BLaER1 treated with 17β-estradiol and CSF1 and Interleukin-3, amounts not matched to agents 10 nM and 100 nM (cell line): ENCODE measurements at regions not wholly inside any gene's neighbourhood (a gene's known extent, or its start where the extent isn't known, plus 50 kb on each side); places are given as distances from the start of the nearest gene placed in this dataset.
A peak's percentile ranks its signal among the peaks of the same experiment; 100 is the strongest.

ENCODE experiments used
- H3K27ac ChIP-seq, 11 experiments: shearing (Covaris generic); formaldehyde crosslinking; 2 replicates each; pipeline ENCODE4 v1.8.1; 2022
- H3K27me3 ChIP-seq, 11 experiments: shearing (Covaris generic); formaldehyde crosslinking; 2 replicates each; pipeline ENCODE4 v1.8.1; 2022
- H3K36me3 ChIP-seq, 11 experiments: shearing (Covaris generic); formaldehyde crosslinking; 2 replicates each; pipeline ENCODE4 v1.8.1; 2022
- H3K4me1 ChIP-seq, 10 experiments: shearing (Covaris generic); formaldehyde crosslinking; 2 replicates each; pipeline ENCODE4 v1.8.1; 2022
- H3K4me2 ChIP-seq, 11 experiments: shearing (Covaris generic); formaldehyde crosslinking; 2 replicates each; pipeline ENCODE4 v1.8.1; 2022
- H3K4me3 ChIP-seq, 10 experiments: shearing (Covaris generic); formaldehyde crosslinking; 2 replicates each; pipeline ENCODE4 v1.8.1; 2022
- H3K9ac ChIP-seq, 11 experiments: shearing (Covaris generic); formaldehyde crosslinking; 2 replicates each; pipeline ENCODE4 v1.8.1; 2022
- H3K9me3 ChIP-seq, 11 experiments: shearing (Covaris generic); formaldehyde crosslinking; replicated peaks in 1 of 11; 2 replicates each; pipeline ENCODE4 v1.8.1; 2022
- H4K20me1 ChIP-seq, 11 experiments: shearing (Covaris generic); formaldehyde crosslinking; 2 replicates each; pipeline ENCODE4 v1.8.1; 2022
- Cebpa-rat ChIP-seq, 11 experiments: shearing (Covaris generic); IDR thresholded peaks; 2 replicates each; pipeline ENCODE4 v1.8.1; 2022

GRCh38 chr1:79109445-79109844 lies 102.9 kb upstream of the ADGRL4 start:
- no peak for TF ChIP-seq Cebpa-rat (IDR thresholded peaks at IDR 0.05)
- H4K20me1 ChIP-seq: no peaks in the 10 kb centered on the region
- H3K36me3 ChIP-seq: no peaks in the 10 kb centered on the region
- no peak overlapping the region for H3K4me3 ChIP-seq
- no peak overlapping the region for H3K27ac ChIP-seq
- H3K27me3 ChIP-seq: no peaks in the 10 kb centered on the region
- peaks cover 12 to 41% (median 14%) of the 10 kb centered on the region in 10 experiments; a peak in 19 of 20 replicates for H3K4me1 ChIP-seq
- no peak overlapping the region for H3K4me2 ChIP-seq
- peaks cover 0 to 23% (median 8%) of the 10 kb centered on the region in 11 experiments; a peak in 15 of 22 replicates for H3K9me3 ChIP-seq
- H3K9ac ChIP-seq: no peak overlapping the region

- TF ChIP-seq Cebpa-rat (IDR thresholded peaks at IDR 0.05): no peak
Measured at GRCh38 chr1:79105500-79105899, 99.0 kb upstream of the ADGRL4 start.

GRCh38 chr1:79104617-79105016 lies 98.1 kb upstream of the ADGRL4 start:
- H3K4me2 ChIP-seq: peak overlapping the region in 1 of 11 experiments; percentile 54; a peak in 1 of 22 replicates
- no peaks in the 10 kb centered on the region for H4K20me1 ChIP-seq
- H3K27me3 ChIP-seq: no peaks in the 10 kb centered on the region
- TF ChIP-seq Cebpa-rat (IDR thresholded peaks at IDR 0.05): no peak
- no peaks in the 10 kb centered on the region for H3K36me3 ChIP-seq
- H3K27ac ChIP-seq: no peak overlapping the region
- no peak overlapping the region for H3K4me3 ChIP-seq
- H3K4me1 ChIP-seq: peaks cover 0 to 37% (median 0%) of the 10 kb centered on the region in 10 experiments; a peak in 4 of 20 replicates
- no peak overlapping the region for H3K9ac ChIP-seq
- 0 out of 22 replicates have a peak, but pooled peaks cover 0 to 7% (median 0%) of the 10 kb centered on the region in 11 experiments for H3K9me3 ChIP-seq

More at GRCh38 chr1:79105500-79105899, 99.0 kb upstream of the ADGRL4 start:
- H3K4me1 ChIP-seq: peaks cover 0 to 33% (median 0%) of the 10 kb centered on the region in 10 experiments; a peak in 4 of 20 replicates
- no peaks in the 10 kb centered on the region for H3K27me3 ChIP-seq
- no peaks in the 10 kb centered on the region for H4K20me1 ChIP-seq
- peak overlapping the region in 2 of 11 experiments; percentile 46 to 54; a peak in 4 of 22 replicates for H3K4me2 ChIP-seq
- H3K27ac ChIP-seq: peak overlapping the region in 2 of 11 experiments; percentile 22 to 41; a peak in 1 of 22 replicates
- H3K9me3 ChIP-seq: 0 out of 22 replicates have a peak, but pooled peaks cover 0 to 7% (median 0%) of the 10 kb centered on the region in 11 experiments
- no peaks in the 10 kb centered on the region for H3K36me3 ChIP-seq
- H3K9ac ChIP-seq: no peak overlapping the region
- no peak overlapping the region for H3K4me3 ChIP-seq

- Histone ChIP-seq H3K4me1 (peaks cover 0 to 25% (median 0%) of the 10 kb centered on the region in 10 experiments; a peak in 4 of 20 replicates), H3K27ac (no peak overlapping the region), H3K4me3 (no peak overlapping the region), H3K4me2 (peak overlapping the region in 2 of 11 experiments; percentile 10 to 26; a peak in 2 of 22 replicates), H3K9me3 (peaks cover 0 to 19% (median 0%) of the 10 kb centered on the region in 11 experiments; a peak in 5 of 22 replicates), H4K20me1 (no peaks in the 10 kb centered on the region), H3K9ac (no peak overlapping the region), H3K27me3 (no peaks in the 10 kb centered on the region), H3K36me3 (no peaks in the 10 kb centered on the region)
- no peak for TF ChIP-seq Cebpa-rat (IDR thresholded peaks at IDR 0.05)
Measured at GRCh38 chr1:79100385-79100784, 93.9 kb upstream of the ADGRL4 start.

GRCh38 chr1:79090985-79091384 lies 84.5 kb upstream of the ADGRL4 start:
- H4K20me1 ChIP-seq: no peaks in the 10 kb centered on the region
- no peak for TF ChIP-seq Cebpa-rat (IDR thresholded peaks at IDR 0.05)
- no peaks in the 10 kb centered on the region for H3K36me3 ChIP-seq
- no peaks in the 10 kb centered on the region for H3K27me3 ChIP-seq
- no peaks in the 10 kb centered on the region for H3K9me3 ChIP-seq
- no peaks in the 10 kb centered on the region for H3K4me1 ChIP-seq
- H3K4me3 ChIP-seq: no peak overlapping the region
- H3K9ac ChIP-seq: no peak overlapping the region
- no peak overlapping the region for H3K4me2 ChIP-seq
- no peak overlapping the region for H3K27ac ChIP-seq

GRCh38 chr1:79089946-79090345 lies 83.4 kb upstream of the ADGRL4 start:
- no peaks in the 10 kb centered on the region for H3K27me3 ChIP-seq
- no peaks in the 10 kb centered on the region for H4K20me1 ChIP-seq
- H3K4me3 ChIP-seq: no peak overlapping the region
- no peak overlapping the region for H3K27ac ChIP-seq
- no peaks in the 10 kb centered on the region for H3K9me3 ChIP-seq
- H3K36me3 ChIP-seq: no peaks in the 10 kb centered on the region
- H3K4me1 ChIP-seq: no peaks in the 10 kb centered on the region
- no peak overlapping the region for H3K4me2 ChIP-seq
- no peak overlapping the region for H3K9ac ChIP-seq
- TF ChIP-seq Cebpa-rat (IDR thresholded peaks at IDR 0.05): no peak

- H3K36me3 ChIP-seq: peaks cover 0 to 3% (median 0%) of the 10 kb centered on the region in 11 experiments; a peak in 1 of 22 replicates
- H3K27ac ChIP-seq: peak overlapping the region in 1 of 11 experiments; percentile 6; a peak in 1 of 22 replicates
- peak overlapping the region; percentile 37 to 81 (median 58) for H3K4me2 ChIP-seq
- H3K4me3 ChIP-seq: no peak overlapping the region
- H3K9me3 ChIP-seq: peaks cover 5 to 20% (median 10%) of the 10 kb centered on the region in 11 experiments
- H4K20me1 ChIP-seq: no peaks in the 10 kb centered on the region
- H3K27me3 ChIP-seq: no peaks in the 10 kb centered on the region
- H3K4me1 ChIP-seq: peaks cover 25 to 50% (median 33%) of the 10 kb centered on the region in 10 experiments
- H3K9ac ChIP-seq: no peak overlapping the region
- no peak for TF ChIP-seq Cebpa-rat (IDR thresholded peaks at IDR 0.05)
Measured at GRCh38 chr1:79082233-79082632, 75.7 kb upstream of the ADGRL4 start.

- no peak overlapping the region for H3K4me3 ChIP-seq
- peaks cover 5 to 38% (median 10%) of the 10 kb centered on the region in 11 experiments for H3K9me3 ChIP-seq
- peak overlapping the region in 3 of 11 experiments; percentile 3 to 20 (median 16); a peak in 3 of 22 replicates for H3K9ac ChIP-seq
- no peaks in the 10 kb centered on the region for H4K20me1 ChIP-seq
- peaks cover 0 to 3% (median 0%) of the 10 kb centered on the region in 11 experiments; a peak in 1 of 22 replicates for H3K36me3 ChIP-seq
- H3K4me2 ChIP-seq: peak overlapping the region; percentile 25 to 74 (median 59)
- H3K27me3 ChIP-seq: no peaks in the 10 kb centered on the region
- TF ChIP-seq Cebpa-rat (IDR thresholded peaks at IDR 0.05): no peak
- H3K4me1 ChIP-seq: peaks cover 25 to 50% (median 33%) of the 10 kb centered on the region in 10 experiments
- H3K27ac ChIP-seq: peak overlapping the region; percentile 37 to 76 (median 65); a peak in 18 of 22 replicates
Measured at GRCh38 chr1:79079770-79080169, 73.2 kb upstream of the ADGRL4 start.

- Histone ChIP-seq H3K4me2 (no peak overlapping the region), H3K9me3 (peaks cover 5 to 38% (median 10%) of the 10 kb centered on the region in 11 experiments), H3K36me3 (peaks cover 0 to 3% (median 0%) of the 10 kb centered on the region in 11 experiments; a peak in 1 of 22 replicates), H4K20me1 (no peaks in the 10 kb centered on the region), H3K9ac (no peak overlapping the region), H3K27ac (no peak overlapping the region), H3K4me3 (no peak overlapping the region), H3K27me3 (no peaks in the 10 kb centered on the region), H3K4me1 (peaks cover 6 to 17% (median 8%) of the 10 kb centered on the region in 10 experiments)
- no peak for TF ChIP-seq Cebpa-rat (IDR thresholded peaks at IDR 0.05)
Measured at GRCh38 chr1:79074975-79075374, 68.4 kb upstream of the ADGRL4 start.
